NCI-H187 treated with DMSO at 0.1 percent for 48 hours (cell line): ENCODE measurements at regions not wholly inside any gene's neighbourhood (a gene's known extent, or its start where the extent isn't known, plus 50 kb on each side); places are given as distances from the start of the nearest gene placed in this dataset.

Experiments used
- DNase-seq: peaks from one replicate; lab custom pipeline; 2025; lab: John Stamatoyannopoulos, UW

DNA sequence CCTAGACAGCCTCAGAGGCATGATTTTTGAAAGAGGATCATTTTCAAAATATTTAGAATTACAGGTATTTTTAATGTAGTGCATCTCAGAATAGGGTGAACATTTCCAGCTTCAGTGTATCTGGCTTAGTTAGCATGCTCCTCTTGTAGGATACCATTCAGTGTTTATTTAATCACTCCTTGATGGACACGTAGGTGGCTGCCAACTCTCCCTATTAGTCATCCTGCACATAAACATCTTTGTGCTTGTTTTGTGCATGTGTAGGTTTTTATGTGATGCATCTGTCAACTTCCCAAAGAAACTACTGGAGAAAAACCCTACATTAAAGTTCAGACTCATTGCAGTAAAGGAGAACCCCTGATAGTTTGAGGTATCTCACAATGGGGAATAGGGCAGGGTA lies 52.5 kb upstream of the RBM19 start:
- DNase-seq: no peak
